ENCODE measurements at regions not wholly inside any gene's neighbourhood (a gene's known extent, or its start where the extent isn't known, plus 50 kb on each side); places are given as distances from the start of the nearest gene placed in this dataset.

- TF ChIP-seq RNF2 (IDR thresholded peaks at IDR 0.05; ENCODE audit: borderline replicate concordance, low read depth, low read length, missing control alignments, poor library complexity, severe bottlenecking) (no peak), CHD2 (IDR thresholded peaks at IDR 0.05; ENCODE audit: low read length) (no peak), CTCF (IDR thresholded peaks at IDR 0.05; ENCODE audit: control extremely low read depth in 1 of 3, insufficient read depth in 1 of 3, low read depth in 1 of 3, low read length in 3 of 3) (no peak), EP300 (IDR thresholded peaks at IDR 0.05; ENCODE audit: borderline replicate concordance in 1 of 2, low read depth in 2 of 2, low read length in 2 of 2) (no peak), KDM1A (IDR thresholded peaks at IDR 0.05; ENCODE audit: borderline replicate concordance, low read length) (no peak), YY1 (IDR thresholded peaks at IDR 0.05; ENCODE audit: low read depth, low read length) (no peak), POLR2A (IDR thresholded peaks at IDR 0.05; ENCODE audit: control extremely low read depth in 1 of 2, low read depth in 2 of 2, low read length in 2 of 2) (no peak), JUND (IDR thresholded peaks at IDR 0.05; ENCODE audit: low read length) (no peak), EZH2 (IDR thresholded peaks at IDR 0.05; ENCODE audit: low read depth, low read length, severe bottlenecking) (no peak), ATF2 (IDR thresholded peaks at IDR 0.05; ENCODE audit: low read length) (no peak)
These were observed 103.6 kb upstream of the BARHL2 start for GRCh38 chr1:90820745-90821144.

Data from H1 (cell line).